WI38 (cell line): ENCODE measurements at regions not wholly inside any gene's neighbourhood (a gene's known extent, or its start where the extent isn't known, plus 50 kb on each side); places are given as distances from the start of the nearest gene placed in this dataset.
"Not testable (repeated sequence)": the region's sequence is repeated elsewhere in the genome, so short reads cannot be mapped to it uniquely, and the experiment has no call there.

Source experiments
- H3K4me3 ChIP-seq: 2 replicates; pipeline ENCODE4 v1.5.1; 2011; ENCODE audit warnings: low read depth, mild to moderate bottlenecking, control low read depth, low read length

DNA sequence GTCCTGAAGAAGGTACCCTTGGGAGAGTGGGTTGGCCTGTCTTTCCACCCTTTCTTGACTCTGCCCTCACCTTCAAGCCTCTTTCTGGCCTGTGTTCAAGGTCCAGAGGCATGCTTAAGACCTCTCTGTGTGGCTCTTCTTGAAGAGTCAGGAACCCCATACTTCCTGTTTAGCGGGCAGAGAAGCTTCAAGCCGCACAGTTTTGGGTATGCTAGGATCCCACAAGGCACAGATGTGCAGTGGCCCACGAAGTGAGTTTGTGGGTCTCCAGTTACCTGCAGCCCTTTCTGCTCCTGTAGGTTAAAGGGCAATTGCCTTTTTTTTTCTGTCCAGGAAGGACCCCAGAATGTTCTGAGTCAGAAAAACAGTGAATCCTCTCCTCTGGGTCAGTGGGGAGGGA is 87.4 kb upstream of the FCGR1A start:
- H3K4me3 ChIP-seq, result not testable (repeated sequence)

DNA sequence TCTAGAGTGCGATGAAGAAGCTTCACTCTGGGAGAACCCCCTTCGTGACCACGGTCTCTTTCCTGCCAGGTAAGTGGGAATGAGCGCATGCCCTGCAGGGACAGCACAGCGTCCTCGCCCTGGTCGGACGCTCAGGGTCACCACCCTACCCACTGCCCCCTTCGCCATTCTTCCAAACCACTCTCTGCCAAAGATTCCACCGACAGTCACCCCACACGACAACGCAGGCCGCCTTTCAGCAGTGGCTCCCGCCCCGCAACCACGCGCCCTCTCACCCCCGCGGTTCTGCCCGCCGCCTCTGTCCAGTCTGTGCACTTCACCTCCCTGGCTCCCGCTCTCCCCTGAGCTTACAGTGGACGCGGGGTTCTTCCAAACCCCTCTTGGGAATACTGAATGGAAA is 82.3 kb upstream of the FCGR1A start:
- H3K4me3 ChIP-seq, result not testable (repeated sequence)

DNA sequence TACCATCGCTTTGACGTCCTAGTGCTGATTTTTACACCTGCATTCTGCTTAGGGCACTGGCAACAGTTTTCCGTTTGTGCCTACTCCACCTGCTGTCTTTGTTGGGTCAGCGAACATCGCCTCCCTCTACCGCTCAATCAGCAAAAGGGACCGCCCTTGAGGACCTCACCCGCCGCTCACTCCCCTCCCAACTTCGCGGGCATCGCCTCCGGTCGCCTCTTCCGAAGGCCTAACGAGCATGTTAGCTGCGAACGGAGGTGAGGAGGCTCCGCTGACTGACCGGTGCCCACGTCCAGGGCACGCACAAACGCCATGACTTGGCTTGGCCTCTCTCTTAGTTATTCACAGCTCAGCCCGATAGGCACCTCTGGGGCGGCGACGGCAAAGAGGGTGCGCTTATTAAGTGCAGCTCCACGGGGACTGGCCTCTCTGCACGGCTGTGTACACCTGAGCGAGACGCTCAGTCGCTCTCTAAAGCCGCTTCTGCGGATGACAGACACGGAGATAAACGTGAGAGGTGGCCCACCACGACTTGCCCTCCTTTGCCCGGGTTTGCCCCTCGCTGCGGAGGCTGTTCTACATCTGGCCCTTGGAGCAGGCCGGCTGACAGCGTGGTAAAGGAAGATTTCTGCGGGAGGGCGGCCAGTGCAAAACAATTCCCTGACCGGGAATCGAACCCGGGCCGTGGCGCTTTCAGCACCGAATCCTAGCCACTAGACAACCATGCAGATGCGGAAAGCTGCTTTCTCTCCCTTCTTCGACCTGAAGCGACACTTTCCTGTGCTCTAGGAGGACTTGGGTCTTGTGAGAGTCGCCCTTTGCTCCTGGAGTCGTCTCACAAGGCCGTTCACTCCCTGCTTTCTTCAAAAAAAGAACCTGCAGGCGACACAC is 81.6 kb upstream of the FCGR1A start:
- H3K4me3 ChIP-seq, result not testable (repeated sequence)

DNA sequence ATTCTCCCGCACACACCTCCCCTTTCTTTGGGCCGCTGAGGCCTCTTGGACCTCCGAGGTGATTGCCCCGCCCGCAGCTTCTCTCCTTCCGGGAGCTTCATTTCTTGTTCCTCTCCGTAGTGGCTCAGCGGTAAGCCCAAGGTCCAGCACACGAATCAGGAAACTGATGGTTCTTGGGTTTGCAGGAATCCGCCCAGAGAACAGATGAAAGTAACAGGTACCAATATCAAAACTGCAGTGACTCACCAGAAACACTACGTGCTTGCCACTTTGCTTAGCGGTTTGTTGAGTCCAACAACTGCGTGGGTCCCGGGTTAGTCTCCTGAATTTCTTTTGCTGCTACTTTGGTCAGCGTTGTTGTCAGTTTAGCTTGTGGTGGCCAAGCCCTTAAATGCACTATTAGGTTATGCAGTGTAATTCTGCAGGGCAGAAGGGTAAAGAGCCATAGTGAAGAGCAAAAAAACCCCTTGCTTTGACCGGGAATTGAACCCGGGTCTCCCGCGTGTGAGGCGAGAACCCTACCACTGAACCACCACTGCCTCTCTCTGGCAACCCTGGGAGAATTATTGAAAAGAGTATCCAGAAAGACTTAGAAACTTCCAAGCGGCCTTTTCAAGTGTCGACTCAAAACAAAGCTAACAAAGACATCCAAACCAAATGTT is 74.2 kb upstream of the FCGR1A start:
- H3K4me3 ChIP-seq, result not testable (repeated sequence)

DNA sequence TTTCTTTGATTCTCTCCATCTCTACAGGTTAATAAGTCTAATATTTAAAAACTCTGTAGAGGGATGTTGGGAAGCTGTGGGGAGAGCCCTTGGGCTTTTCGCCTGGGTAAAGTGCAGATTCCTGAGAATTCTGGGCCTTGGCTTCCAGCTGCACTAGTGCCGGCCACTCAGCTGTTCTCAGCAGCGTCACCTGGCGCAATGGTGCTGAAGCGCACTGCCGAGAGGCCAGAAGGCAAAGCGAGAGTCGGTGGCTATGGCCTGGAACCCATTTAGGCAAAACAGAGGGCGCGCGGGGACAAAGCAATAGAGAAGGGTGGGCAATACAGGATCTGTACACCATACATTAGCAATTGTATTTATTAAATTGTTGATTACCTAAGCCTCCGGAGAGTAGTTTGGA is 70.8 kb upstream of the FCGR1A start:
- not testable (repeated sequence) for H3K4me3 ChIP-seq

DNA sequence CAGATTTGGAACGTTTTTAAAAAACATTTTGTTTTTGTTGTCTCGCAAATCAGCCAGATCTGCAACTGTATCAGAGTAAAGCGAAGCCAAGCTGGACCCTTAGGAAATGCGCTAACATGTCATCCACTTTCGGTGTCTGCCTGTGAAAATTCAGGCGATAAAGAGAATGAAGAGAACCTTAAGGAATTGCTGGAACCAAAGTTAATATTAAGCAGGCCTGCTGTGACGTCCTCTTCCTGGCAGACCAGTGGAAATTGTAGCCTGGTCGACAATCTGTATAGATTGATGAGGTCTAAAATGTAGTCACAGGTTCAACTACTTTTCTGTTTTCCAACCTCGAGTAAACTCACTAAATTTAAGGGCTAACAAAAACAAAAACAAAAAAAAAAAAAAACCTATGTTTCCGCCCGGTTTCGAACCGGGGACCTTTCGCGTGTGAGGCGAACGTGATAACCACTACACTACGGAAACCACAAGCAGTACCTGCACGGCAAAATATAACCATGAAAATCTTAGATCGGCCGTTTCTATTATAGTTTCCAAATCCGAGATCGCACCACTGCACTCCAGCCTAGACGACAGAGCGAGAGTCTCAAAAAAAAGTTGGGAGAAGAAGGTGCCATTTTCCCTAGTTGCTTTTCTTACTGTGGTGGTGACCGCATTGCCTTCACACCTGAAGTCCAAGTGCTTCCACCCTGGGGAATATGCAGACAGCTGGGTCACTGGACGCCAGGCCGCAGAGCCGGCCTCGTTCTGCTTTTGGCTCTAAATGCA is 70.2 kb upstream of the FCGR1A start:
- H3K4me3 ChIP-seq, result not testable (repeated sequence)

DNA sequence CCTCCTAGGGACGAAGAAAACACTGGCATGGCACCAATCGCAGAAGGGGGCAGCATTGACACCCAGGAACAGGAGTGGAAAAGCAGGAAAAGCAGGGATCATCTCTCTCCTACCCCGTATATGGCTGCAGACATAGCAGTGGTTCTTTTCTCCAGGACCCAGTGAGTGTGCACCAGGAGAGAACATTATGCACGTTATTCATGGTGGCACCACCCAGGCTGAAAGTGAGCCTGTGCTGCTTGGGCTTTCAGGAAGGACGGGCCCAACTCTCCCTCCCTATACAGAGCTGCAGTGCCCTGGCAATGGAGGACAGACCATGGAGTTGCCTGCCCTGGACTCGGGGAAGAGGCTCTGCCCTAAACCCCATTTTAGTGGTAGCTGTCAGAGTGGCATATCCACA is 69.0 kb upstream of the FCGR1A start:
- H3K4me3 ChIP-seq, result not testable (repeated sequence)

DNA sequence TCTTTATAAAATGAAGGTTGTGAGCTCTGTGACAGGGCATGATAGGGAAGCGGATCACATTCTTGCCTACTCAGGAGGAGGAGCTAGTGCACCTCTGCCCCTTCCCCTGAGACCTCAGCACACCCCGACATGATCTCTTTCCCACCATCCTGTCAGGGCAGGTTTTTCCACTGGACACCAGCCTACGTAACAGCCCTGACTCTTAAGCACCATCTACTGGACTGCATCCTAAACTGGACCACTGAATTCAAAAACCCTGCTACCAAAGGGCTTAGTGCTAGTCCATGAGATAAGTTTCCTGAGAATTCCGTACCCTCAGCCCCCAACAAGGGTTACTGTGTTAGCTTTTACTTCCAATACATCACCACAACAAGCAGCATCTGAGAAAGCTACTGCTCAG is 68.5 kb upstream of the FCGR1A start:
- H3K4me3 ChIP-seq, result not testable (repeated sequence)

DNA sequence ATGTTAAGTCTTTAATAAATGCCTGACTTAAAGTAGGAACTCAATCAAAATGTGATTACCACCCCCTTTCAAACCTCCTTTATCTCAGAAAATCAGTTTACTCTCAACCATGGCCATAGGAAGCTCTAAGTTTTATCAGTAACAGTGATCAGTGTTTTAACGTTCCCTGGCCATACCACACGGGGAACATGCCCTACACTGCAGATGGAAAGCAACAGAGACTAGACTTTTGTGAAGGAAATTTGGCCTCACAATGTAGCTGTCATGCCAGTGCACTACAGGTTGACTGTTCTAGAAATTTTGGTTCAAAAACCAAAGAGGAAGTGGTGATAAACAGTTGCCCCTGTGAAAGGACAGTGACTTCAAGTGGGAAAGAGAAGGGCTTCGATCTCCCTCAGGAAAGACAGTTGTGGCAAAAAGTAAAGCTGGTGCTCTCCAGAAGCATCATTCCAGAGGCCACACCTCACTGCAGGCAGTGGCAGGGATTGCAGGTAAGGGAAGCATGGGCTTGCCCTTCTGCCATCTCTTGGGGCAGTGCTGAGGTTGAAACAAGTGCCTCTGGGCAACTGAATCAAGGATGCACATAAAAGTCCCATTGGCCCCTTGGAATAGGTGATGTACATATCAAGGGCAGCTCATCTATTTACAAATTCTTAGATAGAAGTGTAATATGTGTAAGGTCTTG is 57.7 kb upstream of the FCGR1A start:
- not testable (repeated sequence) for H3K4me3 ChIP-seq

DNA sequence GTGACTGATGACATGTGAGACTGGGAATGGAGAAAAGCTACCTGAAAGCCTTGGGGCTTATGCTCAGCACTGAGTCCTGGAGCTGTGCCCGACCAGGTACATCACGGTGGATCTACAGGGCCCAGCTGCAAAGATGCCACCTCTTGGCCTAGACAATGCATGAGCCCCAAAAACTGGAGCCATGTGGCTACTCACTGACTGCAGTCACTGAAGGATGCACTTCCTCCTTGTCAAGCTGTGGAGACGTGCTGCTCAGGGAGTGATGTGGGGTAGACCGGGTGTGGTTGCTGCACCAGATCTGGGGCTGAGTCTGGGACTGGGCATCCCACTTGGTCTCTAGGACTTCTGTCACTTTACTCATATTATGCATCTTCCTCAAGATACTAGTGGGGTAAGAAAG is 55.8 kb upstream of the FCGR1A start:
- H3K4me3 ChIP-seq, result not testable (repeated sequence)

DNA sequence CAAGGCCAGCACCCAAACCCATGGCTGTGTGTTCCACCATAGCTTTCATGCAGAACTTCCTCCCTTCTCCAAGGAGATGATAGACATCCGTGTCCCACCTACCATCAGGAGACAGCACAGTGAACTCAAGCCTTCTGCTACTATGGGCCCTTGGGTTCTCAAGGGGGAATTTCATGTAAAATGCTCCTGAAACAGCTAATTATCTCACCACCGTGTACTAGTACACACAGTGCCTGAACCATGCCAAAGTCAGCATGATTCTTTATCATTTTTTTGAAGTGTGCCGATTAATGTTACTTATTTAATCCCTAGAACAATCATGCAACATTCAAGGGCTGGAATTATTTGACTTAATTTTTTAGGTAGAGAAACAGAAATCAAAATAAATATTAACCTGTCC is 53.9 kb upstream of the FCGR1A start:
- not testable (repeated sequence) for H3K4me3 ChIP-seq
